H1 (cell line): ENCODE measurements at regions not wholly inside any gene's neighbourhood (a gene's known extent, or its start where the extent isn't known, plus 50 kb on each side); places are given as distances from the start of the nearest gene placed in this dataset.

Experiments used
- CTCF ChIA-PET: fragments of 300-600 bp; sonication (Branson Sonifier 250); formaldehyde crosslinking; loops from one replicate; lab custom pipeline; 2021; ENCODE audit not compliant: partially characterized antibody; lab: Charles Lee
- POLR2A ChIA-PET: fragments of 300-600 bp; sonication (Branson Sonifier 250); formaldehyde crosslinking; loops from one replicate; lab custom pipeline; 2021; ENCODE audit warnings: inconsistent platforms; ENCODE audit not compliant: partially characterized antibody; lab: Charles Lee
- DNase-seq, 2 experiments: peaks; one replicate each; pipeline versions ENCODE4 v3.0.0 to v3.0.0-alpha.2; 2010 to 2022; ENCODE audit warnings: low spot score in 2 of 2, low read depth in 1 of 2, mixed read lengths in 1 of 2
- FAIRE-seq: peaks from 2 replicates; lab custom pipeline; 2011; peaks lifted over from hg19 to GRCh38; lab: Jason Lieb, UNC
- H2AFZ ChIP-seq: 2 replicates; pipeline ENCODE4 v1.8.1; 2012; ENCODE audit warnings: low read length, inconsistent platforms
- H2AK5ac ChIP-seq: 2 replicates; pipeline ENCODE4 v1.6.1; 2013; ENCODE audit warnings: low read depth, low read length
- H2BK120ac ChIP-seq: replicated peaks from 2 replicates; pipeline ENCODE3; 2013; ENCODE audit warnings: low read depth, low read length, inconsistent platforms
- H2BK12ac ChIP-seq: 2 replicates; pipeline ENCODE4 v1.6.1; 2013; ENCODE audit warnings: low read depth, low read length
- H2BK15ac ChIP-seq: 2 replicates; pipeline ENCODE4 v1.6.1; 2013; ENCODE audit warnings: low read length
- H2BK20ac ChIP-seq: 2 replicates; pipeline ENCODE4 v1.6.1; 2013; ENCODE audit warnings: low read length
- H2BK5ac ChIP-seq: 2 replicates; pipeline ENCODE4 v1.6.1; 2013; ENCODE audit warnings: low read depth, low read length
- H3K14ac ChIP-seq: 2 replicates; pipeline ENCODE4 v1.6.1; 2013; ENCODE audit warnings: inconsistent platforms; ENCODE audit not compliant: insufficient read length
- H3K18ac ChIP-seq: 2 replicates; pipeline ENCODE4 v1.6.1; 2013; ENCODE audit warnings: low read length; ENCODE audit errors: extremely low read depth
- H3K23ac ChIP-seq: 2 replicates; pipeline ENCODE4 v1.6.1; 2013; ENCODE audit warnings: inconsistent platforms; ENCODE audit not compliant: insufficient read length
- H3K23me2 ChIP-seq: 2 replicates; pipeline ENCODE4 v1.6.1; 2013; ENCODE audit warnings: low read depth, low read length
- H3K27ac ChIP-seq: 2 replicates; pipeline ENCODE4 v1.6.1; 2011; ENCODE audit warnings: low read depth, low read length, inconsistent platforms
- H3K27me3 ChIP-seq, 4 experiments: replicated peaks in 1 of 4; 1 replicate in 1 of 4; 2 replicates in 3 of 4; pipeline versions ENCODE4 v1.6.1 to v1.8.1; 2011 to 2013; ENCODE audit warnings: low read length in 3 of 4, mild to moderate bottlenecking in 3 of 4, inconsistent platforms in 2 of 4, mixed read lengths in 2 of 4, moderate library complexity in 1 of 4; ENCODE audit not compliant: control insufficient read depth in 3 of 4, insufficient read depth in 3 of 4; ENCODE audit errors: extremely low read depth in 1 of 4
- H3K36me3 ChIP-seq, 4 experiments: 2 replicates each; pipeline versions ENCODE4 v1.6.1 to v1.8.1; 2011 to 2013; ENCODE audit warnings: mild to moderate bottlenecking in 4 of 4, low read length in 3 of 4, moderate library complexity in 2 of 4, control low read depth in 1 of 4, inconsistent platforms in 1 of 4; ENCODE audit not compliant: insufficient read depth in 4 of 4, control insufficient read depth in 2 of 4
- H3K4ac ChIP-seq: replicated peaks from 2 replicates; pipeline ENCODE3; 2013; ENCODE audit warnings: low read length, low read depth, mixed read lengths, inconsistent platforms; ENCODE audit not compliant: insufficient read length
- H3K4me1 ChIP-seq, 4 experiments: replicated peaks in 1 of 4; 1 replicate in 1 of 4; 2 replicates in 3 of 4; pipeline versions ENCODE4 v1.6.1 to v1.8.1; 2011 to 2013; ENCODE audit warnings: low read length in 3 of 4, inconsistent platforms in 2 of 4, mixed read lengths in 1 of 4; ENCODE audit not compliant: insufficient read depth in 4 of 4, control insufficient read depth in 3 of 4
- H3K4me2 ChIP-seq, 2 experiments: 2 replicates each; pipeline versions ENCODE4 v1.6.1 to v1.8.1; 2011 to 2013; ENCODE audit warnings: low read depth in 2 of 2, low read length in 2 of 2, control low read depth in 1 of 2, inconsistent platforms in 1 of 2, mild to moderate bottlenecking in 1 of 2; ENCODE audit not compliant: insufficient read depth in 1 of 2
- H3K4me3 ChIP-seq, 4 experiments: fragments of 200-600, 300-600 bp in 1 of 4; sonication (generic), shearing (Covaris generic), sonication (Bioruptor Twin) in 1 of 4; 2 replicates each; pipeline versions ENCODE4 v1.5.1 to v1.8.1; 2011 to 2016; ENCODE audit warnings: low read length in 4 of 4, low read depth in 3 of 4, control low read depth in 2 of 4, inconsistent platforms in 2 of 4, mild to moderate bottlenecking in 2 of 4, mixed read lengths in 1 of 4, moderate library complexity in 1 of 4; ENCODE audit not compliant: insufficient read depth in 2 of 4; ENCODE audit errors: extremely low read depth in 1 of 4
- H3K56ac ChIP-seq: replicated peaks from 2 replicates; pipeline ENCODE3; 2013; ENCODE audit warnings: low read depth, mild to moderate bottlenecking, mixed read lengths, low read length, inconsistent platforms; ENCODE audit not compliant: insufficient read length
- H3K79me1 ChIP-seq: 2 replicates; pipeline ENCODE4 v1.6.1; 2013; ENCODE audit warnings: low read depth, low read length, control low read depth
- H3K79me2 ChIP-seq, 2 experiments: 2 replicates each; pipeline versions ENCODE4 v1.6.1 to v1.8.1; 2012 to 2013; ENCODE audit warnings: low read length in 2 of 2, mild to moderate bottlenecking in 2 of 2, inconsistent platforms in 1 of 2; ENCODE audit not compliant: insufficient read depth in 2 of 2, control insufficient read depth in 1 of 2
- H3K9ac ChIP-seq, 4 experiments: replicated peaks in 1 of 4; 1 replicate in 1 of 4; 2 replicates in 3 of 4; pipeline versions ENCODE4 v1.6.1 to v1.8.1; 2011 to 2013; ENCODE audit warnings: low read depth in 3 of 4, low read length in 3 of 4, control low read depth in 2 of 4, mild to moderate bottlenecking in 2 of 4, moderate library complexity in 2 of 4, inconsistent platforms in 1 of 4; ENCODE audit errors: extremely low read depth in 1 of 4
- H3K9me3 ChIP-seq, 2 experiments: 2 replicates each; pipeline versions ENCODE4 v1.6.1 to v1.8.1; 2012 to 2013; ENCODE audit warnings: mild to moderate bottlenecking in 2 of 2, moderate library complexity in 2 of 2, control low read depth in 1 of 2, inconsistent platforms in 1 of 2, low read depth in 1 of 2, low read length in 1 of 2, mixed read lengths in 1 of 2; ENCODE audit not compliant: insufficient read depth in 2 of 2
- H4K20me1 ChIP-seq, 2 experiments: replicated peaks in 1 of 2; 2 replicates each; pipeline versions ENCODE3 to v1.8.1; 2011 to 2013; ENCODE audit warnings: inconsistent platforms in 2 of 2, low read length in 2 of 2, mild to moderate bottlenecking in 1 of 2; ENCODE audit not compliant: insufficient read depth in 2 of 2, control insufficient read depth in 1 of 2
- H4K5ac ChIP-seq: 2 replicates; pipeline ENCODE4 v1.6.1; 2013; ENCODE audit warnings: low read length, low read depth, mixed read lengths, inconsistent platforms; ENCODE audit not compliant: insufficient read length
- H4K8ac ChIP-seq: 2 replicates; pipeline ENCODE4 v1.8.0; 2013; ENCODE audit warnings: mild to moderate bottlenecking, moderate library complexity, low read length, inconsistent platforms; ENCODE audit not compliant: insufficient read depth; ENCODE audit errors: extremely low read depth
- H4K91ac ChIP-seq: replicated peaks from 2 replicates; pipeline ENCODE3; 2013; ENCODE audit warnings: low read length, mixed read lengths, inconsistent platforms; ENCODE audit not compliant: insufficient read length
- BACH1 ChIP-seq: IDR thresholded peaks from 2 replicates; pipeline ENCODE4 v1.6.1; 2012; ENCODE audit warnings: low read length, improper control_type of control experiment
- FOSL1 ChIP-seq: IDR thresholded peaks from 2 replicates; pipeline ENCODE4 v1.6.1; 2011; ENCODE audit warnings: mild to moderate bottlenecking, low read depth, low read length, moderate library complexity; ENCODE audit not compliant: insufficient read depth
- KDM4A ChIP-seq: IDR thresholded peaks from one replicate; pipeline ENCODE4 v1.7.1; 2012; ENCODE audit warnings: low read depth, mild to moderate bottlenecking, moderate library complexity, low read length, inconsistent platforms; ENCODE audit not compliant: severe bottlenecking
- SRF ChIP-seq: IDR thresholded peaks from 2 replicates; pipeline ENCODE4 v1.6.1; 2011; ENCODE audit warnings: mild to moderate bottlenecking, low read depth, low read length, moderate library complexity
- TAF7 ChIP-seq: optimal IDR thresholded peaks from 2 replicates; pipeline ENCODE3; 2011; ENCODE audit warnings: low read depth, mild to moderate bottlenecking, inconsistent platforms, low read length, moderate library complexity, borderline replicate concordance
- WGBS, 2 experiments: shearing (Covaris generic) in 1 of 2; methylation state at CpG; one replicate each; pipeline versions ENCODE4 v1.1.6 to v1.1.7; 2013 to 2015; ENCODE audit warnings: low lambda C conversion rate in 2 of 2, mixed read lengths in 2 of 2, inconsistent platforms in 1 of 2, low coverage in 1 of 2, missing lambda C conversion rate in 1 of 2; ENCODE audit not compliant: insufficient replicate concordance in 2 of 2, insufficient coverage in 1 of 2, insufficient read length in 1 of 2; ENCODE audit errors: extremely low coverage in 1 of 2, missing lambda C conversion rate in 1 of 2; 5-methylcytosine and 5-hydroxymethylcytosine counted together
- TF ChIP-seq, protein P1 (sequence below), 3 experiments: IDR thresholded peaks; 1 replicate in 2 of 3; 2 replicates in 1 of 3; pipeline versions ENCODE4 v1.5.1 to v1.6.1; 2011; ENCODE audit warnings: low read length in 3 of 3, mild to moderate bottlenecking in 3 of 3, inconsistent platforms in 2 of 3, low read depth in 1 of 3, moderate library complexity in 1 of 3; ENCODE audit not compliant: insufficient read depth in 1 of 3; ENCODE audit errors: control extremely low read depth in 1 of 3

DNA sequence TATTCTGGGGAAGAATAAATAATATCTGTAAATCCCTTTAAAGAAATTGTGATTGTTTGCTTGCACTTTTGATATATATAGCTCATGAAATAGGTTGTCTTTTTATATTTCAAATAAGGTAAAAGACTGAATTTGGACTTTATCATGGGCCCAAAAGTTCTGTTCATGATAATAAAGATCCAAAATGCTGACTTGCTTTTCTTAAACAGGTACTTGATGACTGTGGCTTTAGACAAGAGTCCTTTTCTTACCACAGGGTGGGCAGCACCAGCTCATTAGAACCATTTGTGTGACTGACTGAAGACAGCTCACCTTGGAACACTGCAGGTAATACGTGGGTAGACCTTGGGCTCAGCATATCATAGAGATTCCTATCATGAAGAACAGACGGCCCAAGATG lies 432.6 kb downstream of the ETNK1 start:
- H2BK120ac ChIP-seq = no peak overlapping the region
- H3K23ac ChIP-seq = no peak overlapping the region
- H3K36me3 ChIP-seq = no peaks in the 10 kb centered on the region
- H4K5ac ChIP-seq = no peak overlapping the region
- CTCF ChIA-PET = interaction anchor here (6.9 kb wide), 1 partner anchor 200 kb away, joined by 108 read pairs; no protein-coding TSS in a partner anchor
- no peak overlapping the region for H4K91ac ChIP-seq
- no peaks in the 10 kb centered on the region for H4K20me1 ChIP-seq
- no peak overlapping the region for H2BK15ac ChIP-seq
- H3K4me2 ChIP-seq = no peak overlapping the region
- no peak for DNase-seq
- no peak overlapping the region for H2BK5ac ChIP-seq
- no peak overlapping the region for H4K8ac ChIP-seq
- TF ChIP-seq TAF7 (no peak), SRF (no peak), BACH1 (no peak), FOSL1 (no peak), KDM4A (no peak)
- TF ChIP-seq, protein P1, sequence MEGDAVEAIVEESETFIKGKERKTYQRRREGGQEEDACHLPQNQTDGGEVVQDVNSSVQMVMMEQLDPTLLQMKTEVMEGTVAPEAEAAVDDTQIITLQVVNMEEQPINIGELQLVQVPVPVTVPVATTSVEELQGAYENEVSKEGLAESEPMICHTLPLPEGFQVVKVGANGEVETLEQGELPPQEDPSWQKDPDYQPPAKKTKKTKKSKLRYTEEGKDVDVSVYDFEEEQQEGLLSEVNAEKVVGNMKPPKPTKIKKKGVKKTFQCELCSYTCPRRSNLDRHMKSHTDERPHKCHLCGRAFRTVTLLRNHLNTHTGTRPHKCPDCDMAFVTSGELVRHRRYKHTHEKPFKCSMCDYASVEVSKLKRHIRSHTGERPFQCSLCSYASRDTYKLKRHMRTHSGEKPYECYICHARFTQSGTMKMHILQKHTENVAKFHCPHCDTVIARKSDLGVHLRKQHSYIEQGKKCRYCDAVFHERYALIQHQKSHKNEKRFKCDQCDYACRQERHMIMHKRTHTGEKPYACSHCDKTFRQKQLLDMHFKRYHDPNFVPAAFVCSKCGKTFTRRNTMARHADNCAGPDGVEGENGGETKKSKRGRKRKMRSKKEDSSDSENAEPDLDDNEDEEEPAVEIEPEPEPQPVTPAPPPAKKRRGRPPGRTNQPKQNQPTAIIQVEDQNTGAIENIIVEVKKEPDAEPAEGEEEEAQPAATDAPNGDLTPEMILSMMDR (IDR thresholded peaks at IDR 0.05; ENCODE audit: control extremely low read depth in 1 of 3, insufficient read depth in 1 of 3, low read depth in 1 of 3, low read length in 3 of 3) = no peak
- peaks cover 0 to 1% (median 0%) of the 10 kb centered on the region in 4 experiments; a peak in 1 of 7 replicates for H3K27me3 ChIP-seq
- no peaks in the 10 kb centered on the region for H3K9me3 ChIP-seq
- H2AFZ ChIP-seq = no peak overlapping the region
- H3K27ac ChIP-seq = no peak overlapping the region
- H3K79me1 ChIP-seq = no peaks in the 10 kb centered on the region
- H3K4me3 ChIP-seq = no peak overlapping the region
- no peak overlapping the region for H3K9ac ChIP-seq
- no peak overlapping the region for H3K18ac ChIP-seq
- H3K23me2 ChIP-seq = no peaks in the 10 kb centered on the region; the same call in 1 of the 2 replicates
- no peak for FAIRE-seq
- H3K14ac ChIP-seq = no peak overlapping the region
- no peak overlapping the region for H3K4ac ChIP-seq
- no peak overlapping the region for H2AK5ac ChIP-seq
- H3K4me1 ChIP-seq = no peaks in the 10 kb centered on the region
- 86% methylated on average over 2 of the region's 2 CpGs; no CpG with 5 or more reads in 1 of the 2 experiments for WGBS, 2 experiments
- no peak overlapping the region for H2BK20ac ChIP-seq
- H3K56ac ChIP-seq = no peak overlapping the region
- no peak overlapping the region for H2BK12ac ChIP-seq
- POLR2A ChIA-PET = no interaction called here
- no peaks in the 10 kb centered on the region for H3K79me2 ChIP-seq
